ENCODE measurements at regions not wholly inside any gene's neighbourhood (a gene's known extent, or its start where the extent isn't known, plus 50 kb on each side); places are given as distances from the start of the nearest gene placed in this dataset.

DNA sequence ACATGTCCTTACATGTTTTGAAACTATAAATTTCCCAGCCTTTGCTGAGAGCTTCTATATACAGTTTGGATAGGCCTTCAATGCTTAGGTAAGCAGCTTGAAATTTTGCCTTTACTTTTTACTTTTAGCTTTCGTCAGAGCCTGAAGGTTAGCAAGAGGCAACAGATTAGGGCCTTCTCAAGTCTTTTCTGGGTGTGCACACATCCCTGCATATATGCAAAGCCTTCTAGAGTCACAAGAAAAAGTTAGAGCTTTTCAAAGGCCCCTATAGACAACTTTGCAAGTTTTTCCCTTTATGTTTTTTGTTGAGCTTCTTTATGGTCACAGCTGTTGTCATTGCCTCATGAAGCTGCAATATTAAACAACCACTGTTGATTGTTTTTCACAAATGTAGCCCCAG is 778.4 kb downstream of the GALC start:
- no peak for DNase-seq

DNA sequence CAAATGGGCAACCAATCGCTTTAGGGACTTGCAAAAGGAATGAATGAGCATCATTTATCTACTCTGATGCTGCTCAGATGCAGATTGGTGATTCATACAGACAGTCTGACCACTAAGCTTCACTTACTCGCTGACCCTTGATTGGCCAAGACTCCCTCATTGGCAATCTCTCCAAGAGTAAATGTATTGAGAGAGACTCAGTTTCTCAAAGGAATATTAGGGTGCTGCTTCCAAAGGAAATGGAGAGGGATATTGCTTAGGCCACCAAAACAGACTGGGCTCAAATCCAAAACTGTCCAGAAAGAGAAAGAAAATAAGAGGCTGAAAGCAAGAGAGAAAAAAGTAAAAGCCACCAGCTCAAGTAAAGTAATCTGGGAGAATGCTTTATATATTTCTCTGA is 785.2 kb downstream of the GALC start:
- DNase-seq = no peak

DNA sequence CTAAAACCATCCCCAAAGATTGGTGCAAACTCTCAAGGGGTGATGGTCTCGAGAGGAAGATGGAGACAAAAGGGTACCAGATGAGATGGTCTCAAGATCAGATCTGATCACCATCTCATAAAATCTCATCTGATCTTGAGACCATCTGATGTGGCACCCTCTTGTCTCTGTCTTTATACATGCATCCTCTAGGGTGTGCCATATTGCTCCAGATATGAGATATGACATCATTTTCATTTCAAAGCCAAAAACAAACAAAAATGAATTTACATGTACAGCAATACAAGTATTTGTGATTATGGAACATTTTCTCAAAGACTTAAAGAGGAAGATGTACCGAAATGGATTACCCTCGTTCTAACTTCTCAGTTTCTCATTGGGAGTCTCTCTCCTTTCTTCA is 787.2 kb downstream of the GALC start:
- no peak for DNase-seq

- no peak for DNase-seq
Observed at GRCh38 chr14:87203346-87203745, 789.6 kb downstream of the GALC start.

- no peak for DNase-seq
Observed at GRCh38 chr14:87199381-87199780, 793.6 kb downstream of the GALC start.

- no peak for DNase-seq
Observed at GRCh38 chr14:87196436-87196835, 796.5 kb downstream of the GALC start.

GRCh38 chr14:87187786-87188185 is 805.2 kb downstream of the GALC start:
- no peak for DNase-seq

DNA sequence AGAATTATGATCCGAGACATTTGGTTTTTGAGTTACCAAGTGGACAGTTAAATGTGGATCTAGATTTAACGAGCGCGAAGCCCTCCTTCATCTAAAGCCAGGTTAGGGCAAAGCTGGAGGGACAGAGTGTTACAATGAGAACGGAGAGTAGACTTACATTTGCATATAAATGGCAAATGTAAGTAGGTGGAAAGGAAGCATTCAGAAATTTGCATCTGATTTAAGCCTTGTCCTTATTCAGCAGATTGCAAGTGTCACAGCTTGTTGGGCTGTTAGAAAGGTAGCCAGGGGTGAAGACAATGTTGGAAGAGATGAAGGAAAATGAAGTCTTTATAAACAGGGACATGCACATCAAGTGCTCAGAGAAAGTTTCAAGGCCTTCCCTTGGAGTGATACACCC is 806.2 kb downstream of the GALC start:
- no peak for DNase-seq

DNA sequence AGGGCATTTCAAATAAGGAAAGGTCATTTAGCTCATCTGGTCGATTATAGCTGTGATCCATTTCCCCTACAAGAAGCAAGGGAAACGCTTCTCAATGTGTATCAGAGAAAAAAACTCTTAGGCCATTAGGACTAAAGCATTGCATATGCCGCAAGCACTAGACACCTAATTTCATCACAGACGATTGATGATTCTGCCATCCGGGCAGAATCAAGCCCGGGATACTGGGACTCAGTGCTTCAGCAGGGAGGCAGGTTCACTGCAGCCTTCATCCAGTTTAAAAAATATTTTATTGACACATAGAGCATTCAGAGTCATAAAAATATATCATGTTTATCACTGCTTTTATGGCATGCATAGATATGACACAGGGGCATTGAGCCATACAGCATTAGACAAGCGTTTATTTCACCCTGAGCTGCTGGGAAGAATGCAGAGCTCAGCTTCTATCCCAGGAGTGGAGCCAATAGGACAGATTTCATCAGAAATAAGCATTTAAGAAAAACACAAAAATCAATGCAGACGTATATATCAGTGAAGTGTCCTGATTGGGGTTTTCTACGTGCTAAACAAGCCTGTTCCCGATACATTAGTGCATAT is 806.9 kb downstream of the GALC start:
- no peak for DNase-seq

- no peak for DNase-seq
Observed at GRCh38 chr14:87184180-87184579, 808.8 kb downstream of the GALC start.

DNA sequence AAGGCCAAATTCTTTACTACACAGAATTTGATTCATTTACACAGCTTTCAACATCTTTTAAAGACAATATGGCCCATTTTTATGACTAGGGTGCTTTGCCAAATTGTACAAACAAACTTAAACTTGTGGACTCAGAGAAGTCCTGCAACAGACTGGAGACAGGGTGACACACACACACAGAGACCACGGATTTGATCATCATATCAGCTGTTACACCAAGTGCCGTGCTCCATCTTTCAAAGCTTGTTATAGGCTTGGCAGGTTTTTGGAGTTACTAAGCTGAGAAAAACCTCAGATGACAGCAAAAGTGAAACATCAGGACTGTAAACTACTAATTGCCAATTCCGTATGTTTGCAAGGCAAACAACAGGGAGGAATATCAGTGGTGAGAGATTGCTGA is 811.7 kb downstream of the GALC start:
- DNase-seq = no peak

DNA sequence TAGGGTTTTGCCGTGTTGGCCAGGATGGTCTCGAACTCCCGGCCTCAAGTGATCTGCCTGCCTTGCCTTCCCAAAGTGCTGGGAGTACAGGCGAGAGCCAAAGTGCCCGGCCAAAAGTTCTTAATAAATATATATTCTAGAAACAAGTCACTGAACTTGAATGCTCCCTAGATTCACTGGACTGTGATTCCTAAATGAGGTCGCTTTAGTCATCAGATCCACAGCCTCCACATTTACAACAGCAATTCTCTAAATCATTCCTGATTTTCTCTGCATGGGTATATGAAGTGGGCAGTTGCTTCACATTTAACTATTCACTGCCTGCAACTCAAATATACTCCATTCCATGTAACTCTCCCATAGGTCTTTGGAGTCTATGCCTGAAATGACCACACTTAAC is 813.0 kb downstream of the GALC start:
- no peak for DNase-seq

DNA sequence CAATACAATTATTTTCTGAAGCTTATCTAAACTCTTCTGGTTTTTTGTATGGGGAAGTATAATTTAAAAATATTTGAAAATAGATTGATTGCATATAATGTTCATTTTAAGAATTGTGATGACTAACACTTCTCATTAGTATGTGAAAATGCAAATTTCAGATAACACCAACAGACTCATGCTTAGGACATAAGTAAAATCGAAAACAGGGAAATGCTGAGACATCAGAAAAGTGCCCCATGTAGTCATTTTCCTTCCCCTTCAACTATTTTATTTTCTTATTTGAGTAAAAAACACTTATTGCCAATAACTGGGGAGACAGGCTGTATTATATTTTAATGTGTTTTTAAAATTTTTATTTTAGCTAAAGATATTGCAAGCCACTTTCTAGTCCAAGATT is 814.7 kb downstream of the GALC start:
- DNase-seq = no peak

GRCh38 chr14:87175175-87175574 is 817.8 kb downstream of the GALC start:
- no peak for DNase-seq

- DNase-seq = no peak
Observed at GRCh38 chr14:87171141-87171540, 821.8 kb downstream of the GALC start.

- no peak for DNase-seq
Observed at GRCh38 chr14:87170179-87170578, 822.8 kb downstream of the GALC start.

GRCh38 chr14:87169362-87169761 is 823.6 kb downstream of the GALC start:
- DNase-seq = no peak

- no peak for DNase-seq
Observed at GRCh38 chr14:87161502-87161901, 831.5 kb downstream of the GALC start.

- DNase-seq = no peak
Observed at GRCh38 chr14:87160989-87161388, 832.0 kb downstream of the GALC start.

DNA sequence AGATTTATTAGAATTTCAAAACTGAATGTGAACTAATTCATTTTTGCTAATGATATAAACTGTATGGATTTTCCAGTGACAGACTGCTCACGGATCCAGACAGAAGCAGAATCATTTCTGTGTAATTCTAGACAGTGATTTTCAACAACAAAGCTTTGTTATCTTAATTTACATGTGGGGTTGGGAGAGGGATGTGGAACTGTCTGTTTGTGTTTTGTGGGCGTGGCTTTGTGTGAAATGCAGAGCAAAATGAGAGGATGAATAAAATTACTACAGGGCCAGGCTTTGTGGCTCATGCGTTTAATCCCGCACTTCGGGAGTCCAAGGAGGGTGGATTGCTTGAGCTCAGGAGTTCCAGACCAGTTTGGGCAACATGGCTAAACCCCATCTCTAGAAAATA is 834.7 kb downstream of the GALC start:
- no peak for DNase-seq

DNA sequence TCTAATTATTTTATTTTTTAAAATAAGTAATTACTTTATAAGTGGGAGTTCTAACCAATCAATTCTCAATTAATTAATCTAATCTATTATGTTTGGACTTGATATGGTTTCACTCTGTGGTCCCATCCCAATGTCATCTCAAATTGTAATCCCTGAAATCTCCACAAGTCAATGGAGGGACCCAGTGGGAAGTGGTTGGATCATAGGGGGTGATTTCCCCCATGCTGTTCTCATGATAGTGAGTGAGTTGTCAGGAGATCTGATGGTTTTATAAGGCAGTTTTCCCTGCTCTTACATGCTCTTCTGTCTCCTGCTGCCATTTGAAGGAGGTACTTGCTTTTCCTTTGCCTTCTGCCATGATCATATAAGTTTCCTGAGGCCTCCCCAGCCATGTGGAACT is 836.1 kb downstream of the GALC start:
- no peak for DNase-seq

DNA sequence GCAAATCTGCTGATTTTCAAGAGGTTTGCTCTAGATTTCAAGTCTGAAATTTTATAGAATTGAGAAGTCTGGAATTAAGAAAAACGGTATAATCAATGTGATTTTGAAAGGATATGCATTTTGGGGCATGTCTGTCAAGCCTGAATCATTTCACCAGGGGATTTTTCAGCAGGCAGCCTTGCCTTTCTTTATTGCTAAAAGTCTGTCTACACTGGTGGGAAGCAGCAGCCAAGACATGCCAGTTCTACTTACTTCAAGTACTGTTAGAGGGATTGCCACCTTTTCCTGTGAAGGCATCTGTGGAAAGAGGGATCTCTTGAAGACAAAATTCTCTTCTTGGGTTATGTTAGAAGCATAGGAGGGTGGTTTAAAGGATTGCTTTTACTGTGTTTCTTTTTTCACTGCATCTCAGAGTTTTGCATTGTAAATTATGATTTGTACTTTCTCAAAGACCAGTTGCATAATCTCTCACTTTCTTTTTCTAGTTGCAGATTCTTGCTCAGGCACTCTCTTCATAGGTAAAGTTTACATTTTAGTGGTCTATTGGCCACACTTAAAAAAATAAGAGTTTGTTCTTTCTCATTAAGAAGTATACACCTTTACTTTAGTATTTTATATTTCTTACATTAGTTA is 837.0 kb downstream of the GALC start:
- no peak for DNase-seq

DNA sequence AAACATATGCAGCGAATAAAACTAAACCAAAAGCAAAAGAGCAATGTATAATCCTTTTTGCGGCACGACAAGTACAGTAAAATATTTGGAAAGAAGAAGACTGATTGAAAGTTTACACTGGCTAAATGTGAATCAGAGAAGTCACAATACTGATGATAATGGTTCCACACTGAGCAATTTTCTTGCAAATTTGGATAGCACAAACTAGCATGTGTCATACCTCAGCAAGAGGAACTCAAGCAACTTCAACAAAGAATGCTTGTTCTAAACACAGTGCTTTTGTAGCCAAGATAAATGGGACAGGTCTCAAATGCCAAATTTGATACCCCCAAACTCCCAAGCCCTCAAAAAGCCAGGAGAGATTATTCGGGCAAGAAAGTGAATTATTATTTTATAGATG is 839.1 kb downstream of the GALC start:
- no peak for DNase-seq

- DNase-seq = no peak
Observed at GRCh38 chr14:87153391-87153790, 839.6 kb downstream of the GALC start.

DNA sequence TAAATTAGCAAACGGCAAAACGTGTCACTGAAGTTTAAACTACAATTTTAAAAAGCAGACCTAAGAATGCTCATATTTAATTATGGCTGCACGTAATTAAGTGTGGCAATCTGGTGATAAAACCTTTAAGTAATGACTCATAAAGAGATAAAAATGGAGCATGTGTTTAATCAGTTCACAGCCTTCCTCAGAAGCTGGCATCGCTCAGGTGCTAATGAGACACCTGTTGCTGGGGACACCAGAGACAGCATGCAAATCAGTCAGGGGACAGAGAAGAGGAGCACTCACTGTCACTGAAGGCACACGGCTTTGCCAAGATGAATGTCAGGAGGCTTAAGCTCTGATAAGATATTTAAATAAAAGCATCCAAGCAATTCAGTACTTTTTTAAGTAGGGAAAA is 840.3 kb downstream of the GALC start:
- DNase-seq = no peak
